PC-9 (cell line): ENCODE measurements at regions not wholly inside any gene's neighbourhood (a gene's known extent, or its start where the extent isn't known, plus 50 kb on each side); places are given as distances from the start of the nearest gene placed in this dataset.

Source experiments
- CTCF ChIP-seq: fragments of 200-600 bp; sonication (generic); conservative IDR thresholded peaks from 2 replicates; pipeline ENCODE4 v1.6.1; 2017; ENCODE audit warnings: mixed run types, antibody characterized with exemption, mild to moderate bottlenecking, moderate library complexity
- EZH2 ChIP-seq: fragments of 200-600 bp; sonication (generic); IDR thresholded peaks from 2 replicates; pipeline ENCODE4 v1.8.0; 2017; ENCODE audit warnings: antibody characterized with exemption, low read depth

DNA sequence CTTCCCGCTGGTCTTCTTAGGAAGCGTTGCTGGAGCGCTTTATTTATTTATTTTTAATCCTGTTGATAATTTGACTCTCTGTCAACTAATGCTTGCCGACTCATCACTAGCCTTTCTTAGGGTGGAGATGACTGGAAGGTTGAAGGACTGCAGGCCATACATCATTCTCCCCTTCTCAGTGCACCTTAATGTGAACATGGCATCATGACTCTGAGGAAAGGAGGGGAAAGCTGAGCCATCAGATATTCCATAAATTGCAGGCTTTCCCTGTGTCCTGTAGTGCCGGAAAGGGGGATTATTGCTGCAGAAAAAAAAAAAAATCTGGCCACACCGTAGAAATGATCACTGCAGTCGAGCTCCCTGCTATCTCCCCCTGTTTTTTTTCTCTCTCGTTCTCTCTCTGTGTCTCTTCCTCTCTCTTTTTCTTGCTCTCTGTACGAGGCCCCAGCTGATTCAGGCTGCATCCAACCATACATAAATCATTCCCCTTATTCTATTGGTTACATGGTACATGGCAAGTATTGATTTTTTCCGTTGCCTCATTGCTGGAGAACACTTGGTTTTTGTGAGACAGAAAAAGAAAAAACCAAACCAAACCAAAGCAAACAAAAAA is 125.8 kb upstream of the EFEMP1 start:
- TF ChIP-seq CTCF, result no peak
- no peak for TF ChIP-seq EZH2
